ENCODE measurements at regions not wholly inside any gene's neighbourhood (a gene's known extent, or its start where the extent isn't known, plus 50 kb on each side); places are given as distances from the start of the nearest gene placed in this dataset.
A peak's percentile ranks its signal among the peaks of the same experiment; 100 is the strongest.

- Histone ChIP-seq H3K4me3 (no peak overlapping the region), H3K36me3 (replicated peaks in 1 of 2; ENCODE audit: insufficient read depth in 1 of 2, low read depth in 2 of 2) (no peaks in the 10 kb centered on the region), H3K9me3 (no peaks in the 10 kb centered on the region), H3K27me3 (no peaks in the 10 kb centered on the region), H3K4me1 (peaks cover 30% of the 10 kb centered on the region), H3K27ac (peak overlapping the region; percentile 21 to 40 (median 32))
- 39 to 42% methylated on average over 7 to 8 of the region's 8 CpGs for WGBS, 2 donors
- TF ChIP-seq POLR2A (IDR thresholded peaks at IDR 0.05) = no peak
- peak in 2 of 7 experiments; percentile 12 to 22 for TF ChIP-seq CTCF (IDR thresholded peaks at IDR 0.05)
- peak; percentile 68 for ATAC-seq
- DNase-seq = peak; percentile 44 to 90 (median 80)
- intact Hi-C loops (cut with DNase I) = no loop called here
Measured at GRCh38 chr2:121038891-121039616, 245.9 kb downstream of the TFCP2L1 start.

DNA sequence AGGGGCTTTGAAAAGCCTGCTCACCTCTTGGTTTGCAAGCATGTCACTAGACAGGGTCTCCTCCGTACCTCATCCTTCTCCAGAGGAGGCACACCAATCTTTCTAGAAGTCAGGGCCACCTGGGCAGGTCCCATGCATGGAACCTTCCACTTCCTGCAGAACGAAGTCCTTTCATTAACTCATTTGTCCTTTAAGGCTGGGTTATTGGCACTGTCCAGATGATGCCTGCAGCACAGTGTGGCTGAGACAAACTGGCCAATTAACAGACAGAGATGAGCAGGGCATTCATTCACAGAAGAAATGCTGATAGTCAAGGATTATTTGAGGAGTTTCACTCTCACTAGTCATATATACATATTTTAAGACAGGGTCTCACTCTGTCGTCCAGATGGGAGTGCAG is 245.3 kb downstream of the TFCP2L1 start:
- H3K4me3 ChIP-seq = no peak overlapping the region
- no peak for TF ChIP-seq POLR2A (IDR thresholded peaks at IDR 0.05)
- no peak for TF ChIP-seq CTCF (IDR thresholded peaks at IDR 0.05)
- H3K36me3 ChIP-seq (replicated peaks in 1 of 2; ENCODE audit: insufficient read depth in 1 of 2, low read depth in 2 of 2) = no peaks in the 10 kb centered on the region
- WGBS, 2 donors = 37 to 93% methylated on average over 1 to 3 of the region's 3 CpGs
- H3K27ac ChIP-seq = no peak overlapping the region
- intact Hi-C loops (cut with DNase I) = no loop called here
- H3K4me1 ChIP-seq = peaks cover 30% of the 10 kb centered on the region
- no peak for ATAC-seq
- no peak for DNase-seq
- no peaks in the 10 kb centered on the region for H3K9me3 ChIP-seq
- no peaks in the 10 kb centered on the region for H3K27me3 ChIP-seq

- intact Hi-C loops (cut with DNase I) = no loop called here
- 0 to 71% methylated on average over 1 of the region's 1 CpG for WGBS, 2 donors
Measured at GRCh38 chr2:121041516-121041915, 243.5 kb downstream of the TFCP2L1 start.

GRCh38 chr2:121043061-121043826 is 241.8 kb downstream of the TFCP2L1 start:
- WGBS, 2 donors = 80 to 94% methylated on average over 7 to 8 of the region's 8 CpGs
- Histone ChIP-seq H3K27me3 (no peaks in the 10 kb centered on the region), H3K36me3 (replicated peaks in 1 of 2; ENCODE audit: insufficient read depth in 1 of 2, low read depth in 2 of 2) (no peaks in the 10 kb centered on the region), H3K4me1 (peaks cover 10% of the 10 kb centered on the region), H3K4me3 (no peak overlapping the region), H3K9me3 (no peaks in the 10 kb centered on the region), H3K27ac (no peak overlapping the region)
- DNase-seq (no peak), ATAC-seq (no peak)
- intact Hi-C loops (cut with DNase I) = no loop called here
- TF ChIP-seq POLR2A (IDR thresholded peaks at IDR 0.05) = no peak
- TF ChIP-seq CTCF (IDR thresholded peaks at IDR 0.05) = no peak

More at GRCh38 chr2:121041516-121041915, 243.5 kb downstream of the TFCP2L1 start:
- Histone ChIP-seq H3K27me3 (no peaks in the 10 kb centered on the region), H3K9me3 (no peaks in the 10 kb centered on the region), H3K4me1 (peaks cover 17% of the 10 kb centered on the region), H3K27ac (no peak overlapping the region), H3K36me3 (replicated peaks in 1 of 2; ENCODE audit: insufficient read depth in 1 of 2, low read depth in 2 of 2) (no peaks in the 10 kb centered on the region), H3K4me3 (no peak overlapping the region)
- TF ChIP-seq POLR2A (IDR thresholded peaks at IDR 0.05) = no peak
- DNase-seq = no peak
- ATAC-seq = no peak

DNA sequence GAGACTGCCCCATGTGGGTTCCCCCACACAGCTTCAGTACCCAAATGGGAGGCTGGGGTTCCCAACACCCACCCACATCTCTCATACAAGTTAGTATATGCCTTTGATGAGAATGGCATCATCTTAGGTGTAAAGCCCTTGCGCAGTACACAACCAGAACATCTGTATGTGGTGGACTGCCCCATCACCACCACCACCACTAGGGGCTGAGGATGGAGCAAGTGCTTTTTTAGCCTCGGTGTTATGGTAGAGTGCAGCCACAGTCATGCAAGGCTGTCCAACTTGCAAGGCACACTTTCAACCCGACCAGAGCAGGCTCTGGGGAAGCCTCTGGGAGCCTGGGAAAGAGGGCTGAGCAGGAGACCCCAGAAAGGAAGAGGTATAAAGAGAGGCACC is 241.2 kb downstream of the TFCP2L1 start:
- DNase-seq = no peak
- intact Hi-C loops (cut with DNase I) = no loop called here
- no peak for TF ChIP-seq CTCF (IDR thresholded peaks at IDR 0.05)
- TF ChIP-seq POLR2A (IDR thresholded peaks at IDR 0.05) = no peak
- Histone ChIP-seq H3K27ac (no peak overlapping the region), H3K36me3 (replicated peaks in 1 of 2; ENCODE audit: insufficient read depth in 1 of 2, low read depth in 2 of 2) (no peaks in the 10 kb centered on the region), H3K4me1 (peaks cover 4% of the 10 kb centered on the region), H3K27me3 (no peaks in the 10 kb centered on the region), H3K4me3 (no peak overlapping the region), H3K9me3 (no peaks in the 10 kb centered on the region)
- ATAC-seq = no peak
- WGBS, 2 donors = 58% methylated on average over 3 of the region's 3 CpGs
